ENCODE measurements at regions not wholly inside any gene's neighbourhood (a gene's known extent, or its start where the extent isn't known, plus 50 kb on each side); places are given as distances from the start of the nearest gene placed in this dataset.

DNA sequence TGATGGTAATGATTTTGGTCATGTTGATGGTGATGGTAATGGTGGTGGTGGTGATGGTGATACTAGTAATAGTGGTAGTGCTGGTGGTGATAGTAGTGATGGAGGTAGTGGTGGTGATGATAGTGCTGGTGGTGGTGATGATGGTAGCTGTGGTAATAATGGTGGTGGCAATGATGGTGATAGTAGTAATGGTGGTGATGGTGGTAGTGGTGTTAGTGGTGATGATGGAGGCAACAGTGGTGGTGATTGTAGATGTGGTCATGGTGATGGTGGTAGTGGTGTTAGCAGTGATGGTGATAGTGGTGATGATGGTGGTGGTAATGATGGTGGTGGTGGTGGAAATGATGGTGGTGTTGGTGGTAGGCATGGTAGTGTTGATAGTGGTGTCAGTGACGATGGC lies 127.0 kb upstream of the RPL38 start:
- TF ChIP-seq TAF1 (IDR thresholded peaks at IDR 0.05; ENCODE audit: borderline replicate concordance, insufficient read depth, low read length): no peak
- TF ChIP-seq, protein P1, sequence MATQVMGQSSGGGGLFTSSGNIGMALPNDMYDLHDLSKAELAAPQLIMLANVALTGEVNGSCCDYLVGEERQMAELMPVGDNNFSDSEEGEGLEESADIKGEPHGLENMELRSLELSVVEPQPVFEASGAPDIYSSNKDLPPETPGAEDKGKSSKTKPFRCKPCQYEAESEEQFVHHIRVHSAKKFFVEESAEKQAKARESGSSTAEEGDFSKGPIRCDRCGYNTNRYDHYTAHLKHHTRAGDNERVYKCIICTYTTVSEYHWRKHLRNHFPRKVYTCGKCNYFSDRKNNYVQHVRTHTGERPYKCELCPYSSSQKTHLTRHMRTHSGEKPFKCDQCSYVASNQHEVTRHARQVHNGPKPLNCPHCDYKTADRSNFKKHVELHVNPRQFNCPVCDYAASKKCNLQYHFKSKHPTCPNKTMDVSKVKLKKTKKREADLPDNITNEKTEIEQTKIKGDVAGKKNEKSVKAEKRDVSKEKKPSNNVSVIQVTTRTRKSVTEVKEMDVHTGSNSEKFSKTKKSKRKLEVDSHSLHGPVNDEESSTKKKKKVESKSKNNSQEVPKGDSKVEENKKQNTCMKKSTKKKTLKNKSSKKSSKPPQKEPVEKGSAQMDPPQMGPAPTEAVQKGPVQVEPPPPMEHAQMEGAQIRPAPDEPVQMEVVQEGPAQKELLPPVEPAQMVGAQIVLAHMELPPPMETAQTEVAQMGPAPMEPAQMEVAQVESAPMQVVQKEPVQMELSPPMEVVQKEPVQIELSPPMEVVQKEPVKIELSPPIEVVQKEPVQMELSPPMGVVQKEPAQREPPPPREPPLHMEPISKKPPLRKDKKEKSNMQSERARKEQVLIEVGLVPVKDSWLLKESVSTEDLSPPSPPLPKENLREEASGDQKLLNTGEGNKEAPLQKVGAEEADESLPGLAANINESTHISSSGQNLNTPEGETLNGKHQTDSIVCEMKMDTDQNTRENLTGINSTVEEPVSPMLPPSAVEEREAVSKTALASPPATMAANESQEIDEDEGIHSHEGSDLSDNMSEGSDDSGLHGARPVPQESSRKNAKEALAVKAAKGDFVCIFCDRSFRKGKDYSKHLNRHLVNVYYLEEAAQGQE (IDR thresholded peaks at IDR 0.05; ENCODE audit: insufficient read depth in 1 of 2, low read depth in 2 of 2, low read length in 2 of 2): no peak
- TF ChIP-seq POLR2AphosphoS5 (IDR thresholded peaks at IDR 0.05; ENCODE audit: low read depth, low read length): no peak

All from PFSK-1 (cell line).